Left hindlimb (tissue), 1 donor: ENCODE measurements at regions not wholly inside any gene's neighbourhood (a gene's known extent, or its start where the extent isn't known, plus 50 kb on each side); places are given as distances from the start of the nearest gene placed in this dataset.

ENCODE experiments used
- DNase-seq: peaks from one replicate; pipeline ENCODE4 v3.0.0-alpha.2; 2018

- DNase-seq = no peak
Measured at GRCh38 chr14:97367278-97367677, 570.1 kb downstream of the VRK1 start.

DNA sequence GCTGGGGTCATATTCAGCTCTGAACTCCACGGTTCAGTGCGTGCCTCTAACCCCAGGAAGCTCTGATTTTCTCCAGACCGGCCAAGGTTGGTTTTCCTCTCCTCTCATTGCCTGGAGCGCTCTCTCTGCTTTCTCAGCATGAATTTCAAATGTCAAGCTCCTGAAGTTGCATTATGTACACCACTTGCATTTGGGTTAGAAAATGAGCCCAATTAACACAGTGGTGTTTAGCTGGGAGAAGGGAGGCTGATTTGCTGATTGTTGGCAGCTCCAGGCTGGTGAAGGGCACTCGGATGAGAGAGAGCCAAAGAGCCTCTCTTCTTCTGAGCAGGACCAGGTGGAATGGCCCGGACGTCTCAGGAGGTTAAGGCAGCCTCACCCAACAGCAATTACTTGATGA lies 570.9 kb downstream of the VRK1 start:
- no peak for DNase-seq

DNA sequence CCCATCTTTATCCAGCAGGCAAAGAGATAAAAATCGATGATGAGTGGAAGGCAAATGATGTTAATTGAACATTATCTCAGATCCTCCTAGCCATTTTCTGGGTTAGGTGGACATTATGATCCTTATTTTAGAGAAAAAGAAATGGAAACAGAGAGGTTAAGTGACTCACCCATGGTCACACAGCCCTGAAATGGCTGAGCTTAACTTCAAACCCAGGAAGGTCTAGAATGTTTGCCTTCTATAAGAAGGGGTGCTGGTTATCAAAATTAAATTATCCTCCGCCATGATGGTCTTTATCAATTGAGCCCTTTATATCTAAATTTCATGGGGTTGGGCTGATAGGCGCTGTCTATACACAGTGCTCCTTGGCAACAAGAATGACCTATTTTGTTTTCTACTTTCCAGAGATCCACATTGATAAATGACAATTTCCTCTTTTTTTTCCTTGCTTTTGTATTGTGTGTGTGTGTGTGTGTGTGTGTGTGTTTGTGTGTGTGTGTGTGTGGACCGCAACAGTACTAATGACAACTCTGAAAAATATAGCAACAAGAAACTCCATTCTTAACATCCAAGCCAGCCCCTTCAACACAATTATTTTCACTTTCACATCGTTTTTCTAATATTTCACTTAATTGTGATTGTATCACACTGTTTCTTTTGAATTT lies 571.9 kb downstream of the VRK1 start:
- DNase-seq = no peak

DNA sequence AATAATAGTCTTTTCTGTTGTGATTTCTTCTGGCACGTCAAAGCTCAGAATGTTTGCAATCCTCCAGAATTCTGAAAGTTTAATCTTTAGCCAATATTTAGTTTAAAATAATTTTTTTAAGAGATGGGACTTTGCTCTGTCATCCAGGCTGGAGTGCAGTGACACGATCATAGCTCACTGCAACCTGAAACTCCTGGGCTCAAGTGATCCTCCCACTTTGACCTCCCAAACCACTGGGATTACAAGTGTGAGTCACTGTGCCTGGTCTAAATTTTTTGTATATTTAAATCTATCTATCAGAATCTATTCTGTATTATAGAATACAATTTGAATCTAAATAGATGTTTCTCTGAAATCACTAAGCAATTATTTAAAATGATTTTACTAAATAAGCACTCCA lies 572.7 kb downstream of the VRK1 start:
- no peak for DNase-seq

DNA sequence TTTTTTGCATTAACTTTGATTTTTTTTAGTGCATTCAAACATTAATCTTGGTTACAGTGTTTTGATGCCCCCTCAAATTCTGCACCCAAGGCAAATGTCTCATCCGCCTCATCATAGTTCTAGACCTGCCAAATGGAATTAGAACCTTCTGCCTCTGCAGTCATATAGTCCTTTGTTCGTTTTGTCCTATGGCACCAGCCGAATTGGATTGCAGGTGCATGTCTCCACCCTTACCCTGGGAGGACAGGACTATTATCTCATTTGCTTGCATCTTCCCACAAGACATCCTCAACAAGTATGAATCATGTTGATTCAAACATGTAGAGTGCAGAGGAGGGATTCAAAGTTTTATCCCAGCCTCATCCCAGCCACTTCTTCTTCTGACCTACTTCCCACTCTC lies 579.1 kb downstream of the VRK1 start:
- DNase-seq = no peak

DNA sequence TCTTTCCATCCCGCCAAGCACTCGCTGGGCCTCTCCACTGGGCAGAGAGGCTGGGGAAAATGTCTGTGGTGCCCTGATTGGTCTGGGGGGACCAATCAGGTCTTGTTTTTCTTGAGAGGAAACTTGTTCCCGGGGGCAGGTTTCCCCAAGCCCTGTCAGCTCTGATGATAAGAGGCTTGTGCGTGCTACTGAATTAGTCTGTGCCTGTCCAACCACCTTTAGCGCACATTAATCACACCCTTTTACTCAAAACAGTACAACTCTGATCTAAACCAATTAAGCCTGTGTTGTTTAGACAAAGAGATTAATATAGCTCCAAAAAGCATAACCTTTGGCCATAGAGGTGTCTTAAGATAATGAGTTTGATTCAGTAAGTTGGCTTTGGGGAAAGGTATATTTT lies 580.4 kb downstream of the VRK1 start:
- DNase-seq = no peak

- no peak for DNase-seq
Measured at GRCh38 chr14:97379091-97379531, 581.9 kb downstream of the VRK1 start.

- DNase-seq = no peak
Measured at GRCh38 chr14:97380539-97380941, 583.4 kb downstream of the VRK1 start.

GRCh38 chr14:97381309-97381708 lies 584.1 kb downstream of the VRK1 start:
- DNase-seq = no peak

DNA sequence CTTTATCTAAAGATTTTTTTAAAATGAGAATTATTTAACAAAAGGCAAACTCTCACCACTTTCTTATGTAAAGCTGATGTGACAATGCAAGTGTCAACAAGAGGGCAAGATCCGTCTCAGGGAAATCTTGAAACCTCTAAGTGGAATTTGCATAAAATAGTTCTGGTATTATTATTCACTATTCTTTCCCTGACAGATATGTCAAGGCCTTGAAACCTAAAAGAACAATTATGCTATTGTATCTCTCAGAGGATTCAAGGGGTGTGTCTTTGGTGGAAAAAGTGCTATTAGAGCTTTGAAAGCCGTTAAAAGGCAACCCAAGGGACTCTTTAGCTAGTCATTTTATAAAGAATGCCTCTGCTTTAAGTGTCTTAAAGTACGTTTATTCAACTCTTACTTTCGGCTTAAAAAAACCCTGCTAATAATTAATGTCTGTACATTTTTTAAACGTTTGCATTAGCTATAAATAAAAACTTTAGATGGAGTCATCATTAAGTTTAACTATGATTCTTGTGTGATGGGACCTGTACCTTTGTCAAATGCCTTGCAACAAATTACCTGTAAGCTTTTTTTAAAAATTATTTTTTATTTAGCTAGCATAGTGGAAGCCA lies 585.5 kb downstream of the VRK1 start:
- DNase-seq = no peak

DNA sequence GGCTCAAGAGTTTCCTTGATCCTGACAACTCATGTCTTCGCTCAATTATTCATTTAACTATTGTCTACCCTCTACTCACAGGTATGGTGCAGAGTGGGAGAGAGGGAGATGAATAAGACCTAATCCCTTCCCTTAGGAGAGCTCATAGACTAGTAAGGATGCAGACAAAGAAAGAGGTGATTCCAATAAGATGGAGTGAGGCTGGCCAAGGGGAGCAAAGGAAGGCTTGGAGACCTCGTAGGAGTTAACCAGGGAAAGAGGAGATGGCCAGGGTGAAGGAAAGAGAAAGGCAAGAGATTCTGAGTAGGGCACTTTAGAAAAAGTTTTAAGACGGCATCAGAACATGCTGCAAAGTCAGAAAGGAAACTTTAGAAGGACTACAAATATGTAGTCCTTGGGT lies 588.5 kb downstream of the VRK1 start:
- DNase-seq = no peak

DNA sequence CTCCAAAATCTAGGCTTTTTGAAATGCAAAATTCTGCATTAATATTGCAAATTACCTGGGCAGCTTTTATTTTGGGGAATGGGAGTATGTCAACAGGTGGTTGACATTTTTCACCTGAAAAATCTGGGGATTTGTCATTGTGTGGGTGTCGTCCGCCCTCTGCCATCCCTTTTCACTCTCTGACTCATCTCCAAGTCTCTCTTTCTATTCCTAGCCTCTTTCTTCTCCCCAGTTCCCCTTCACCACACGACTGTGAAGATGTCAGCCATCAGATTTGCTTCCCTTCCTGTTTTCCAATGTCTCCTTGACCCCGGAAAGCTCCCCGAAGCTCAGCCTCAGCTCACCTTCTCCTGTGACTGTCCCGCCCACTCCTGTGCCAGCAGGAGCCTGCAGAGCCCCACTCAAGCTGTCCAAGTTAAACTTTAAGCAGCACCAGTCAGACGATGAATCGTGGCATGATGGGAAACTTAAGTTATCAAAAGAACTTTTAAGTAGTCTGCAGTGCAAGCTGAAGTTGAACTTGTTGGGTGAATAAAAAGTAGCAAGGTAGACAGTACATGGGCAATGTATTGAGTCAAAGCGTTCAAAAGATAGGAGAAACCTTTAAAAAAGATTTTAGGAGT lies 590.2 kb downstream of the VRK1 start:
- DNase-seq = no peak

DNA sequence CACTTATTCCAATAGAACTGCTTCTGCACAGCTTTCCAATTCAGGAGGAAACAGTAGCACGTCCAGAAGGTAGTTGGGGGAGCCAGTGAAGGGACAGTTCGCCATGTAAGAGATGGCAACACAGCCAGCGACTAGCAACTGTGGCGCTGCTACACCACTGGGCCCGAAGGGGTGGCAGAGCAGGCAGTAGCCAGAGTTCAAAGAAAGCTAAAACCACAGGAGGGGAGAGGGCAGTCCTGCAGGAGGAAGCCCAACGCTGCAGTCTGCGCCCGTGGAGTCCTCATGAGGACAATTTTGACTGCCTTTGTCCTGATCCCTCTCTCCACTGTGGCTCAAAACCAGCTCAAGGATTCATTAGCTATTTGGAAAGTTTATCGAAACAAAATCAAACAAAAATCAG lies 591.2 kb downstream of the VRK1 start:
- no peak for DNase-seq

DNA sequence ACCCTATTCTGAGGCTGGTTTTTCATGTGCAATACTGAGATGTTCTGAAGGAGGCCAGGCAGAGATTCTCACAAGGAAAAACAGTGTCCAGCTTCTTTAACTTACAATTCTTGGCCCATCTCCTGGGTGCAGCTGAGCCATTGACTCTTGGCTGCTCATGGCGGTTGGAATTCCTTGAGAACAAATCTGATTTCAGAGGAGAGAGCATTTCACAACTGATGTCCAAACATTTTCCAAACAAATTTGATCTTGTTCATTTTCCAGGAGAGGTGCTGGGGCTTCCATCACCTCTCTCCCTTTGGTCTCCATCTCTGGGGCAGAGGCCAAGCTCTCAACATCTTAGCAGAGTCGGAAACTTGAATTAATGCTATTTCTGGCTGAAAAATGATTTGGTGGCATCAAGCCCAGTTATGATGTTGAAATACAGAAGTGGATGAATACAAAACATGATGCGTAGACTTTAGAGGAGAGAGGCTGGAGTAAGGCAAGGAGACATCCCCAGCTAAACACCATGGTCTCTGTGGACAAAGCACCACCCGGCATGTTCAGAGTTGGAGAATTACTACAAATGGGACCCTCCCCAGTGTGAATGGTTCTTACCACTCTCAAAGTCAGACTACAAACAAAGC lies 593.0 kb downstream of the VRK1 start:
- DNase-seq = peak; percentile 52

DNA sequence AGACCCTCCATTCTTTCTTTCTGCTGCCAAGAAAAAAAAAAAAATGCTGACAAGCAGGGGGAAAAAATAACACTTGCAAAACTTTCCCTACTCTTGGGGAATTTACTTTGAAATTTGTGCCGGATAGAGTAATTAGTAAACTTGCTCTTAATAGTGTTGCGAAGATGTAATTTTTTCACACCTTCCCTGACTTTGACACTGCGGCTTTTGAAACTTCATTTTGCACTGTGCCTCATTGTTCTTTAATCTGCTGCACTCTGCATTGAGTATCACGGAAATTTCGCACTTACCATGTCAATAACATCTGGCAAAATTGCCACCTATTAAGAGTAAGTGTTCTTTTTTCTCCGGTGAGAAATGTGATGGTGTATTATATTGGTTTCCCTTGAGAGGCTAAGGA lies 596.1 kb downstream of the VRK1 start:
- DNase-seq = no peak

DNA sequence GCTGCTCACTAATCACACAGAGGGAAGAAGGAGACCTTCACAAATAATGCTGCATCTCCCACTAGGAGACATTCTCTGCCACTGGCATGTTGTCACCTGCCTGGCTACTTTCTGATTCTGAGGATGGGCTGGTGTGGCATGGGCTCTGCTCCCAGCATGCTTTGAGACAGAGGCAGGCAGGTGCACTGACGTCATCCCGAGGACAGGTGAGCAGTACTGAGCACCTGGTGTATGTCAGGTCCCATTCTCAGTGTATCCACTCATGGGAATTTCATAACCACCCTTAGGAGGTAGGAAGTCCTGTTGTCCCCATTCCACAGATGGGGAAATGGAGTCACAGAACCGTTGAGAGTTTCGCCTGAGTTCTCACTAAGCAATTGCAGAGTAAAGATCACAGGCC lies 597.9 kb downstream of the VRK1 start:
- no peak for DNase-seq

DNA sequence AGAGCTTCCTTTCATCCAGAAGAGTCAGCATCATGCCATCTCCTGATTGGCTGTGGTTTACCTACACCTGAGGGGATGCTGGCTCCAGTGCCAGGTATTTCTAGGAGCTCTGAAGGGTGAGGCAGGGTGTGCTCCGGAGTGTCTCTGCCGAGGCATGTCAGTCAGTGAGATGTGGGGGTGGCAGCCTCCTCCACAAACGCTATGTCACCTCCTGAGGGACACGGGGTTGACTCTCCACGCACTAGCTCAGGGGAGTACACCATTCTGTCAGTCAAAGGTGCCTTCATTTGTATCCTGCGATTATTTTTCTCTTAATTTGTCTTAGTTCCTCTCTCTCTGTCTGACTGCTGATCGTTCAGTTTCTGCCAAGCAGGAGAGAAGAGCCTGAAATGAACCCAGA lies 604.5 kb downstream of the VRK1 start:
- no peak for DNase-seq

GRCh38 chr14:97402279-97402678 lies 605.1 kb downstream of the VRK1 start:
- DNase-seq = no peak

GRCh38 chr14:97407701-97408407 lies 610.7 kb downstream of the VRK1 start:
- no peak for DNase-seq

DNA sequence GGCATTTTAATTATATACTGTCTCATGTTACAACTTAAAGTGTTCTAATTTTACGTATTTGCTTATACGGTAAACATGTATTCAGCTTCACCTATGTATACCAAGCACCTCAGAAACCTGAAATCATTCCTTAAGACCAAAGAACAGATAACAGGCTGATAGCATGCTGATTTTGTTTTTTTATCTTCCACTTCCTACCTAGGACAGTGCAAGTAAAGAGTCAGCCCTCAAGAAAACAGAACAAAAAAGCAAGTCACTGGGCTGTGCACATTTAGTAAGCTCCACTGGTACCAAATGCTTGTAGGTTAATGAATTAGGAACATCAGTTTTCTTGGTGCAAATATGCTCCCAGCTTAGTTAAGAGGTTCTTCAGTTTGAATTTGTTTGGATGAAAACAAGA lies 611.3 kb downstream of the VRK1 start:
- DNase-seq = no peak

DNA sequence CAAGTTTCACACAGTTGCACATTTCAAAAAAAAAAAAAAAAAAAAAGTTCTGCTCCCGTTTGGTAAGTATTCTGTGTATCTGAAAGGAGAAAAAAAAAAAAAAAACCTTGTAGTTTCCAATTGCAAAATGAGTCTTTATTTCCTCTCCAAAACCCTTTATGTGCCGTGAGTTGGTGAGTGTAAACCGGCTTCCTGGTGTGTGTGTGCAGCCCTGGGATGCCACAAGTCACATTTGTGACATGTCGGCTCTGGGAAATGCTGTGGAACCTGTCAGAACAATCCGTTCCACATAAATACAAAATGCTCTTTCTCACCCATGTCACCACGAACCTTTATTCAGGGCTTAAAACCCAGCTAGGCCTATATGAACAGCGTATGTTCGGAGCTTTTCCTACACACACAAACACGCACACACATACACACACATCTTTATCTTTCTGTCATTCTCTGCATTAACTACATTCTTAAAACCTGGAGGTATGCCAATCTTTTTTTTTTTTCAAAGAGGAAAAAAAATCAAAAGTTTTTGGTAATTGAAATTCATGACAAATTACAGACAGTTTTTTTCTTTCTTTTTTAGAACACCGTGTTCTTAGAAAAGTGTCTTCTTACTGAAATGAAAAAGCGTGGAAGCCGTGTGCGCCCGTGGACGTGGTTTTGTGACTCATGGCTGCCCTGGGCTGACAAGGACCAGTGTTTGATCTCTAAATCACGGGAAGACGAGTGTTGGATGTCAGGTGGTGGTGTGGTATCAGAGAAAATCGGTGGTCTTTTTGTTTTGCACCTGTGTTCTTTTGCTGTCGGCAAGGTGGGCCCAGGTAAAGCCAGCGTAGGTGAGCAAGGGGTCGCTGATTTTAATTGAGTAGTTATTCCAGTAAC lies 612.0 kb downstream of the VRK1 start:
- no peak for DNase-seq
